ENCODE measurements at regions not wholly inside any gene's neighbourhood (a gene's known extent, or its start where the extent isn't known, plus 50 kb on each side); places are given as distances from the start of the nearest gene placed in this dataset.

DNA sequence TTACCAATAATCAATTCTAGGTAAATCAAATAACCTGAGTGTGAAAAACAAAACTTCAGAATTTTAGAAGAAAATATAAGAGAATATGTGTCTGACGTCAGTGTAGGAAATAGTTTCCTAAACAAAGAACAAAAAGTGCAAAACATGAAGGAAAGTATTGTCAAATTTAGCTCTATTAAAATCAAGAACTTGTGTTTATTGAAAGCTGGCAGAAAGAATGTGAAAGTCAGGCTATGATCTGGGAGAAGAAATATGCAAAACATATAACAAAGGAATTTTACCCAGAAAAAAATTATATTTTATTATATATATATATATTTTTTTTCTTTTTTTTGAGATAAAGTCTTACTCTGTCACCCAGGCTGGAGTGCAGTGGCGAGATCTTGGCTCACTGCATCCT lies 129.1 kb upstream of the ANKRD28 start:
- no peak for TF ChIP-seq POLR2A (IDR thresholded peaks at IDR 0.05; ENCODE audit: low read depth, low read length)
- TF ChIP-seq, protein P1, sequence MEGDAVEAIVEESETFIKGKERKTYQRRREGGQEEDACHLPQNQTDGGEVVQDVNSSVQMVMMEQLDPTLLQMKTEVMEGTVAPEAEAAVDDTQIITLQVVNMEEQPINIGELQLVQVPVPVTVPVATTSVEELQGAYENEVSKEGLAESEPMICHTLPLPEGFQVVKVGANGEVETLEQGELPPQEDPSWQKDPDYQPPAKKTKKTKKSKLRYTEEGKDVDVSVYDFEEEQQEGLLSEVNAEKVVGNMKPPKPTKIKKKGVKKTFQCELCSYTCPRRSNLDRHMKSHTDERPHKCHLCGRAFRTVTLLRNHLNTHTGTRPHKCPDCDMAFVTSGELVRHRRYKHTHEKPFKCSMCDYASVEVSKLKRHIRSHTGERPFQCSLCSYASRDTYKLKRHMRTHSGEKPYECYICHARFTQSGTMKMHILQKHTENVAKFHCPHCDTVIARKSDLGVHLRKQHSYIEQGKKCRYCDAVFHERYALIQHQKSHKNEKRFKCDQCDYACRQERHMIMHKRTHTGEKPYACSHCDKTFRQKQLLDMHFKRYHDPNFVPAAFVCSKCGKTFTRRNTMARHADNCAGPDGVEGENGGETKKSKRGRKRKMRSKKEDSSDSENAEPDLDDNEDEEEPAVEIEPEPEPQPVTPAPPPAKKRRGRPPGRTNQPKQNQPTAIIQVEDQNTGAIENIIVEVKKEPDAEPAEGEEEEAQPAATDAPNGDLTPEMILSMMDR (IDR thresholded peaks at IDR 0.05; ENCODE audit: extremely low read depth in 1 of 2, insufficient read depth in 1 of 2, low read depth in 1 of 2, low read length in 2 of 2), result no peak

All from endothelial cell of umbilical vein (primary cell).